ENCODE measurements at regions not wholly inside any gene's neighbourhood (a gene's known extent, or its start where the extent isn't known, plus 50 kb on each side); places are given as distances from the start of the nearest gene placed in this dataset.

- no peak for TF ChIP-seq CTCF (IDR thresholded peaks at IDR 0.05)
- no peak for TF ChIP-seq POLR2A (IDR thresholded peaks at IDR 0.05)
Observed at GRCh38 chr16:79885320-79885719, 284.8 kb upstream of the MAF start.

Data from right lobe of liver (tissue), 4 donors.